HG03039 (cell line): ENCODE measurements at regions not wholly inside any gene's neighbourhood (a gene's known extent, or its start where the extent isn't known, plus 50 kb on each side); places are given as distances from the start of the nearest gene placed in this dataset.
"Not testable (repeated sequence)": the region's sequence is repeated elsewhere in the genome, so short reads cannot be mapped to it uniquely, and the experiment has no call there.

Source experiments
- ATAC-seq: cut with Tn5 transposase; IDR thresholded peaks from one replicate; pipeline ENCODE4 v1.9.1; 2021; ENCODE audit warnings: mild to moderate bottlenecking, moderate library complexity; ENCODE audit not compliant: unreplicated experiment

DNA sequence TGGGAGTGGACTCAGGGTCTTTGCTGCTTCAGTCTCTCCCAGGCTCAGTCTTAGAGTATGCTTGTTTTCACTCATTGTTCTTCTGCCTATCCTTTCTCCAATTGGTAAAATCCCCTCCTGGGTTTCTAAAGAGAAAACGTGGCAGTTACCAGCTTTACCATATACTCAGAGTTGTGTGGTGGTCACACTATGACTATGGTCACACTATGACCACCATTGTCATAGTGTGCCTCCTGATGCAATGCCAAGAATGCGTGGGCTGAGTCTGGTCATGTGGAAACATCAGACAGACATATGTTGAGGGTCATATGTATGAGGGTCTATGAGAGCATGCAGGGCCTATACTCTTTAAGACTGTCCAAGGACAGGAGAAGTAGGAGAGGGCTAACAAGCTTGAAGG lies 326.5 kb upstream of the PRR16 start:
- no peak for ATAC-seq

DNA sequence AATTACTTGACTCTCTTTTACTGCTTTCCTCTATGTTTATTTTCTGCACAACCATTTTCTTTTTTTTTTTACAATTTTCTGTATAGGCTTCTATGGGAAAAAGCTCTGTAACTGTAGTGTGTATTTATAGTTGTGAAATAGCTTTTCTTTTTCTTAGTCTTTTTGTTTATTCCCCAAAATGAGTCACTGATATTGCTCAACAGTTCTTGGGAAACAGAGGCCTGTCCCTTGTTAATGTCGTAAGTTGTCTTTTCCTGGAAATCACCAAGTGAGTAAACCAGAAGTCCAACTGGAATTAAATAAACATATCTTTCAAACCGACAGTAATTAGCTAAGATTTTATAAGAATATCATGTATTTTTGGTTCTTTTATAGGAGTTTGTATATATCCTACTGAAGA lies 325.1 kb upstream of the PRR16 start:
- ATAC-seq: no peak

DNA sequence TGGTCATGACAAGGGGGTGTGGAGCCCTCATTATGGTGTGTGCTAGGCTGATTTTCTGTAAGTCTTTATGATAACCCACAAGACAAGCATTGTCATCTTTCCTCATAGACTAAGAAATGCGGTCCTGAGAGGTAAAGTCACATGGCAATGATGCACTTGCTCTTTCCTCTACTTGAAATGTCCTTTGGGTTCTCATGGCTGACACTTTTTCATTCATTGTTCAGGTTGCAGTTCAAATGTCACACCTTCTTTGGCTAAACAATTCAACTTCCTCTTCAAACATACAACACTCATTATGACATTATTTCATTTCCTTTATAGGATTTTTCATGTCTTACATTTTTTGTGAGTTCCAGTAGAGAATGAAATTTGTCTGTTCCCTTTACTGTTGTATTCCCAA lies 323.6 kb upstream of the PRR16 start:
- no peak for ATAC-seq

DNA sequence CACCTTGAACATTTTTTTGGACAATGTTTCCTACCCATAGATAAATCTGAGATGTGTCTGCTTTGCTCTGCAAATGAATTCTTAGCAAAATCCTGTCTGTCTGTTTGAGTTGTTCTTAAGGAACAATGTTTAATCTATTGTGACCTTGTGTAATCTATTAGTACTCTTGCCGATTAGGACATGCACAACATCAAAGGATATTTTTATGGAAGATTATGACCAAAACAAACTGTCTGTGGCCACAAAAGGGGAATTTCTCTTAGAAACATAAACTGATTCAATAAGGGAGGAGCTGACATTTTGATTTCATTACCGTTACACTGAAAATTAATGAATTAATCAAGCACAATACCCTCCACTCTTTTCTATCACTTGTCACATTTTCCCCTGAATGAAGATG lies 323.0 kb upstream of the PRR16 start:
- no peak for ATAC-seq

DNA sequence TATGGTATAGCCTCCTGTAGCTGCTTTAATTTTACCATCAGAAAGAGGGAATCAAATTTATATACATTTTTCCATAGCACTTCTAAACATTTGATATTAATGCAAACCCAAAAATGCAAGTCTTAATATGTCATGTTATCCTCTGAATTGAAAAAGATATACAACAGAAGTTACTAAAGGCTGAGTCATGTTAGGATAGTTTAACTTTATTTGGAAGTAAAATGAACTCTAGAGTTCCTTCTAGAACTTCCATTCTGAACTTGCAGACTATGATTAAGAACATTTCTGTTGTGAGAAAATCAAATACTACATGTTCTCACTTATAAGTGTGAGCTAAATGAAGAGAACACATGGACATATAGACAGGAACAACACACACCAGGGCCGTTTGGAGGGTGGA lies 317.3 kb upstream of the PRR16 start:
- ATAC-seq: no peak

DNA sequence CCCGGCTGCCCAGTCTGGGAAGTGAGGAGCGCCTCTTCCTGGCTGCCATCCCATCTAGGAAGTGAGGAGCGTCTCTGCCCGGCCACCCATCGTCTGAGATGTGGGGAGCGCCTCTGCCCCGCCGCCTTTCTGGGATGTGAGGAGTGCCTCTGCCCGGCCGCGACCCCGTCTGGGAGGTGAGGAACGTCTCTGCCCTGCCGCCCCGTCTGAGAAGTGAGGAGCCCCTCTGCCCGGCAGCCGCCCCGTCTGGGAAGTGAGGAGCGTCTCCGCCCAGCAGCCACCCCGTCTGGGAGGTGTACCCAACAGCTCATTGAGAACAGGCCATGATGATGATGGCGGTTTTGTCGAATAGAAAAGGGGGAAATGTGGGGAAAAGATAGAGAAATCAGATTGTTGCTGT lies 316.2 kb upstream of the PRR16 start:
- not testable (repeated sequence) for ATAC-seq

DNA sequence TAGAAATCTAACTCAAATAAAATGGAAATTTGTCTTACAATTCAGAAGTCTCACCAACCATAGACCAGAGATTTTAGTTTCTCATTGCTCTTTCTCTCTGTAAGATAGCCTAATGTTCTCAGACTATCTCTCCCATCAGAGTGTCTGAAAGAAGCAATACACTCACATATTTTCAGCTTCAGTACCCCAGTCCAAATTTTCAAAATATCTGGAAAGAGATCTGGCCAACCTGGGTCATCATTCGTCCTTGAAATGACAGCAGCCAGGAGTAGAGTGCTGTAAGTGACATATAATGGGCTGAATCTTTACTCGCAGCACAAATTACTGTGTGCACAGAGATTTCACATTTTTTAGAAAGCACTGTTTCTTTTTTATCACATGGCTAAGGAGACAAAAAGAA lies 313.3 kb upstream of the PRR16 start:
- ATAC-seq: no peak

DNA sequence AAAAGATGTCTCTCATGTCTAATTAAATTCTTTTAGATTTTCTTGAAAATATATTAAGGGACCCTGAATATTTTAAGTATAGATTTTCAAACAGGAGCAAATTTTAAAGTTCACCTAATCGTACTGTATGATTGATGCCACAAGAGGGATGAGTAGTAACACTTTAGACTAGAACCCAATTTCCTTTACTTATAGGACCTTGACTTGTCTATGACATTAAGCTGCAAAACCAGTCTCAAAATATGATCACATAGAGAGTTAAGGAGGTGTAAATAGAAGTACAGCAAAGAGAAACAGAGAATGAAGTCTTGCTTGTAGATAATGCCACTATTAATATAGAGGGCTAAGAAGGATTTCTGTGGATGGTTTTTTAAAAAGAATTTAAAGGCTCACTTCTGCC lies 312.9 kb upstream of the PRR16 start:
- ATAC-seq: no peak

DNA sequence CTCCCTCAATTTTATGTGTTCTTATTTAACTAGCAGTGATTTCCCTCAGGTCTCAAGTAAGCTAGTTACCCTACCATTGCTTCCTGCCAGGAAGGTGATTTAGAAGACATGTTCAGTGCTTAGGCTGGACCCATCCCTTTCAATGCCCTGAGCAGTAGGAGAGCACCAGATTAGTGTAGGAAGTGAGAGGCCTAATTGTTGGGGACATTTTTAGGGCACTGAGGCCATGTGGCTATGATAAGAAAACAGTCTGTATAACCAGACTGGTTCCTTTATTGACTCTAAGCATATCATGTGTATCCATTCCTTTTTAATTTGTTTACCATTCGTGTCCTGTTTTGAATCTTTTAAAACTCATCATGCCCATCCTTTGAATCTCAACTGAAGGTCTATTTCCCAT lies 312.3 kb upstream of the PRR16 start:
- no peak for ATAC-seq

DNA sequence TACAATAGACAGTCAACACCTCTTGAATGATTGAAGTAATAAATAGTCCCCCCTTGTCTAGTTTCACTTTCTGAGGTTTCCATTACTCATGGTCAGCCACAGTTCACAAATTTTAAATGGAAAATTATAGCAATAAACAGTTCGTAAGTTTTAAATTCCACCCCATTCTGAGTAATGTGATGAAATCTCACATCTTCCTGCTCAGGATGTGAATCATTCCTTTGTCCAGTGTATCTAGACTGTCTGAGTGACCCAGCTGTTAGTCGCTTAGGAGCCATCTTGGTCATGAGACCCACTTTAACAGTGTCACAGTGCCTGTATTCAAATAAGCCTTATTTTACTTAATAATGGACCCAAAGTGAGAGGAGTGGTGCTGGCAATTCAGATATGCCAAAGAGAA lies 311.6 kb upstream of the PRR16 start:
- ATAC-seq: no peak

DNA sequence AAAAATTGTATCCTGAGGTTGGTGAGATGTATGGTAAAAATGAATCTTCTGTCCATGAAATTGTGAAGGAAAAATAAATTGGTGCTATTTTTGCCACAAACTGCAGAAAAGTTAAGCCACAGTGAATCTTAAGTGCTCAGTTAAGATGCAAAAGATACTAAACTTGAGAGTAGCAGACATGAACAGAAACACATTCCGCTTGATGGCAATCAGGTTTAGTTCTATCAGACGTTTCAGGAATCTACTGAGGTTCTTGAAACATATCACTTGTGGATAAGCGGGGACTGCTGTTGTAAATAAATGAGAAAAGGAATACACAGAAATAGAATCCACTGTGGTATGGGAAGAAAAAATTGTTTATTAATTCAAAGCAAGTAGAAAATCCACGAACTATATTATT lies 311.2 kb upstream of the PRR16 start:
- ATAC-seq: no peak

DNA sequence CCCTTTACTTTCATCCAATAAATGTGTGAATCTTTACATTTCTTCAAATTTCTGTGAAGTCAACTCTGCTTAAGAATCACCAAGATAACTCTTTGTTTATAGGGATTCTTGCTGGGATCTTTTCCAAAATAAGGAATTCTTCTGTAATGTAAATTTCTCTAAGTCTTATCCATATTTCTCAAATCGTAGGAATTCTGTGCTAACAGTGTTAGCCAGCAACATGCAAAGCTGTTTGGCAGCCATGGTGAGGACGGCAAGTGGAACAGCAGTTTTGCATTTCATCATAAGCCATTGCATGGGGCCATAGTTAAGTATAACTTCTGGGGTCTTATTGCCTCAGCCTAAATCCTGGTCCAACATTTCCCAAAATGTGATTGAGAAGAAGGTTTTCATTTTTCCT lies 310.5 kb upstream of the PRR16 start:
- ATAC-seq: no peak

DNA sequence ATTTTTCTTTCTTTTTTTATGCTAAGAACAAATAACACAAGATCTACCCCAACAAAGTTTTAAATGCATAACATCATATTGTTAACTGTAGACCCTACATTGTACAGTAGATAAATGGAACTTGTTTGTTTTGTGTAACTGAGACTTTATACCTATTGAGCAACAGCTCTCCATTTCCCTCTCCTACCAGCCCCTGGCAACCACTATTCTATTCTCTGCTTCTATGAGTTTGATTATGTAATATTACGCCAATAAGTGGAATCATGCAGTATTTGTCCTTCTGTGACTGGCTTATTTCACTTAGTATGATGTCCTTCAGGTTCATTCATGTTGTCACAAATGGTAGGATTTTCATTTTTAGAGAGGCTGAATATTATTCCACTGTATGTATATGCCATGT lies 308.2 kb upstream of the PRR16 start:
- ATAC-seq: no peak

DNA sequence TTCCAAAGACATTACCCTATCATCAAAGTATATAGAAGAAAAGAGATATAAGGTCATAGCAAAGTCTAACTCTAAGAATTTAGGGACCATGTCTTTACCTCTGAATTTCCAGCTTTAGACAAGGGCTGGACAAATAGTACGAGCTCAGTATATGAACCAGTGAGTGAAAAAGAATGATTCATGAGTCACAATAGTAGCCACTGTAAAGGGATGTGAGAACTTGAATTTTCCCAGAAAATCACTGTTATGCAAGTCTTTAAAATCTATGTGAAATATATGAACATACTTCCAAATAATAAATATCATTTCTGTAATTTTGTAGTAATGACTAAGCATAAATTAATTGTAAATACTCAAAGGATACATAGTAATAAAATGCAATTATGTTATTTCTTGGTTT lies 305.9 kb upstream of the PRR16 start:
- no peak for ATAC-seq

DNA sequence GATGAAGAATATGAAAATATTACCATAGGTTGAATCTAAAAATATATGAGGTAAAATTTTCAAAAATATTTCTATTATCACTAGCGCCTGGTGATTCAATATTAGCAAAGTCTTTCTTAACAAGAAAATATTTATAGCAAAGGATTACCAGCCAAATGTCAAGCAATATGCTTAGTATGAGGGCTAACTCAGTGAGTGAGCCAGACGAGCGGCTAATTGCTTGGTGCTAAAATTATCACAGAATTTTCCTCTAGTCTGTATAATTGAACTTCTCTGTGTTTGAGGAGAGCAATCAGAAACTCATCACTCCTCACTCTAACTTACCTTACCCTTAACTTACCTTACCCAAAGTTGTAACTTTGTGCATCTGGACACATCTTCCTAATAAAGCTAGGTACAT lies 304.9 kb upstream of the PRR16 start:
- ATAC-seq: no peak

DNA sequence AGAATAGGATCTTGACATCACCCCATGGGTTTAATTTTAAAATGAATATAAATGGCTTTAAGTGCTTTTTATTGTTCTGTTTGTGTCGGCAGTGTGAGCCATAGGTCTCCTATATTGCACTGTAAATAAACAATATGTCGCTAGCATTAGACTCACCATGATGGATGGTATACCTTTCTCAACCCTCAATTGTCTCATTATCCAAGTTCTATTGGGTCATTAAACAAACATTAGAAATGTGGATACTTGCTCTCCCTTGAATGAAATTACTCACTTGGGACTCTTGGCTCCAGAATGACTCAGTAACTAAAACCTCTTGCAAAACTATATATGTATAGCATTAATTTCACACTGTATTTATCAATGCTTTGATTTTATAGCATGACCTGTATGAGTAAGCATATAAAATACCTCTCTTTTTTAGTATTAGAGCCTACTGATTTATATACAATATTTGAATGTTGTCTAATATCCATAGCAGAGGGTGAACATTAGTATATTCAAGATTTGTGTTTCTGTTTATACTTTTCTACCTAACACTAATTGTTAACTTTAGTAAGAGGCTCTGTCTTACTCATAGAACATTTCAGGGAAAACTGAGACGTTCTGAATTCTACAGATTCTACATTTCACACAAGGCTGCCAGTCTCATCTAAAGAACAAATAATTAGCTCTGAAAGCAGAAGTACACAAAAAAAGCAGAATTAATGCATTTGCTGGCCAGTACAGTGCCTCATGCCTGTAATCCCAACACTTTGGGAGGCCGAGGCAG lies 303.8 kb upstream of the PRR16 start:
- ATAC-seq: no peak

DNA sequence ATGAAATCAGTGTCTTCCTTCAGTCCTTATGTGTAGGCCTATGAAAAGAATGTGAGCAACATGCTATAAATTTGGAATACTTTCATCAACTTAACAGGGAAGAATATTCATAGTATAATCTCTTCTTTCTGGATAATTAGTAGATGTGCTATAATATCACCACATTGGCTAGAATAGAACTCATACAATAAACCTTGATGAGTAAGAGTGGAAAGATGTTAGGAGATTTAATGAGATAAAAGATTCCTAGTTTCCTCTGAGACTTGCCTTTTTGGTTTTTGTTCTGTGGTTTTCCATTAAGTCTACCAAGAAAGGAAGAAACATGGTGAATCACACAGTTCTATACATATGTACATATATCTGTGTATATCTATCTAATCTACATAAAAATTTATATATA lies 301.8 kb upstream of the PRR16 start:
- no peak for ATAC-seq

DNA sequence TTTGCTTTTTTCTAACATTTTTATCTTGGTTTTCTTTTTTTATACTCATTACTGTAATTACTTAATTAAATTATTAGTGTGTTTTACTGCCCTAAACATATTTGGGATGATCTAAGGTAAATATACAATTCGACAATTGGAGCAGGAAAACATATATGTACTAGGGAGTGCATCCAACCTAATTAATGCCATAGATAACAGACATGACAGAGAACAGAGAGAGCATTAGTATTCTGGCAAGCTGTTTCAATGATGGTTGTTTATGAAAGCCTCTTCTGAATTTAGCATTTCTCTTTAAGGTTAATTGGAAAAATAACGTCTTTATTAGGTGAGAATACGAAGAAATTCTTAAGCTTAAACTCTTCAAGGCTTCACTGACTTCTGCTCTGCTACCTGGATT lies 300.1 kb upstream of the PRR16 start:
- no peak for ATAC-seq

DNA sequence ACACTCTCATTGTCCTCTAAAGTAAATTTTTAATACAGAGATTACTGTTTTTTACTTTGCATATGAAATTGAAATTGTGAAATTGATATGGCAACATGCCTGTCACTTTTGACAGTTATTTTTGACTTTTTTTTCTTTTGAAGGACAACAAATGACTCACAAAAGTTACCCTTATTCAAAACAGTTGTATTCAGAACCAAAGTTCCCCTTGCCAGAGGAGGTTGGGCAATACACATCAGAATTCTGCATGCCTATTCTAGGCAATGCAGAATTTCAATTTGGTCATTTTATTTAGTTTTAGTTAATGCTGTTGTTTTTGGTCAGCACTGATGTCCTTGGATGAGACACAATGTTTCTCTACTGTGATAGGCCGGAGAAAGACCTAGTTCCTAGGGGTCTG lies 299.1 kb upstream of the PRR16 start:
- ATAC-seq: no peak

DNA sequence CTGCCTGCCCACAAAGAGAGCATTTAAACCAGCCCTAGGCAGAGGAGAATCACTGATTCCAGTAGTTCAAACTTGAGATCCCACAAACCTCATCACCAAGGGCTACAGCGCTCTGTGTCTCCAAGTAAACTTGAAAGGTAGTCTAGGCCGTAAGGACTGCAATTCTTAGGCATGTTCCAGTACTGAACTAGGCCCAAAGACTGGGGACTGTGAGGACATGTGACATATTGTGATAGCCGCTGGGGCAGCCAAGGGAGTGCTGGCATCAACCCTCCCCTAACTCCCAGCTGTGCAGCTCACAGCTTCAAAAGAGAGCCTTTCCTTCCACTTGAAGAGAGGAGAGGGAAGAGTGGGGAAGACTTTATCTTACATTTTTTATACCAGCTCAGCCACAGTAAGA lies 291.0 kb upstream of the PRR16 start:
- no peak for ATAC-seq

DNA sequence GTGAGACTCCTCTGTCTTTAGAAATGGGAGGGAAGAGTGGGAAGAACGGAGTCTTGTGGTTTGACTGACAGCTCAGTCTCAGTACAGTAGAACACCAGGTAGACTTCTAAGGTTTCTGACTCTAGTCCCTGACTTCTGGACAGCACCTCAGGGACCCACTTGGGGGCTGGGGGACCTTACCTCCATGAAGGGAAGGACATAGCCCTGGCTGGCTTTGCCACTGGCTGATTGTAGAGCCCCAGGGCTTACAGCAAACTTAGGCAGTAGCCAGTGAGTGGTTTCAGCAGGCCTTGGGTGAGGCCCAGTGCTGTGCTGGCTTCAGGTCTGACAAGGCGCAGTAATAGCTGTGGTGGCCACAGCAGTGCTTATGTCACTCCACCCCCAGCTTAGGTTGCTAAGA lies 290.0 kb upstream of the PRR16 start:
- ATAC-seq: no peak

DNA sequence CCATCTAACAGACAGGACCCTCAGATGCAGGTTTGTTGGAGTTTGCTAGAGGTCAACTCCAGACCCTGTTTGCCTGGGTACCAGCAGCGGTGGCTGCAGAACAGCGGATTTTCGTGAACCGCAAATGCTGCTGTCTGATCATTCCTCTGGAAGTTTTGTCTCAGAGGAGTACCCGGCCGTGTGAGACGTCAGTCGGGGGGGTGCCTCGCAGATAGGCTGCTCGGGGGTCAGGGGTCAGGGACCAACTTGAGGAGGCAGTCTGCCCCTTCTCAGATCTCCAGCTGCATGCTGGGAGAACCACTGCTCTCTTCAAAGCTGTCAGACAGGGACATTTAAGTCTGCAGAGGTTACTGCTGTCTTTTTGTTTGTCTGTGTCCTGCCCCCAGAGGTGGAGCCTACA lies 282.9 kb upstream of the PRR16 start:
- ATAC-seq: not testable (repeated sequence)

DNA sequence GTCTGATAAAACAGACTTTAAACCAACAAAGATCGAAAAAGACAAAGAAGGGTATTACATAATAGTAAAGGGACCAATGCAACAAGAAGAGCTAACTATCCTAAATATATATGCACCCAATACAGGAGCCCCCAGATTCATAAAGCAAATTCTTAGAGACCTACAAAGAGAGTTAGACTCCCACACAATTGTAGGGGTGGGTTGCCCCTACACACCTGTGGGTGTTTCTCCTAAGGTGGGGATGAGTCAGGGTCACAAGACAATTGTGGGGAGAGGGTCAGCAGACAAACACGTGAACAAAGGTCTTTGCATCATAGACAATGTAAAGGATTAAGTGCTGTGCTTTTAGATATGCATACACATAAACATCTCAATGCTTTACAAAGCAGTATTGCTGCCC lies 269.4 kb upstream of the PRR16 start:
- not testable (repeated sequence) for ATAC-seq
